ENCODE measurements at regions not wholly inside any gene's neighbourhood (a gene's known extent, or its start where the extent isn't known, plus 50 kb on each side); places are given as distances from the start of the nearest gene placed in this dataset.

DNA sequence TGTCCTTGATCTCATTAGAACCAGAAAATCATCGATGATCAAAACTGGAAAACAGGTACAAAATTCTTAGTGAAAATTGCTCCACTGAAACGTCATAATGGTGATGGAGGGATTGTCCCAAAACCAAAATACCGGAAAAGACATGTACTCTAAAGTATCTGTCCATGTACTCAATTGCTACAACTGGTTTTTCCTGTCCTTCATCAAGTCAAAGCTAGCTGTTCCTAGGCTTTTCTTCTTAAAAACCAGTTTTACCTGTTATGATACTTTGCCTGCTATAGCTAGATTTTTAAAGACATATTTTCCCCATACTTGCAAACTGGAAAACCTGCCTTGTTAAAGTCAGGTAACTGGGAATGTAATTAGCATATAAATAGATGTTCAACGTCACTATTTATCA lies 50.5 kb upstream of the LRRC1 start:
- H3K27ac ChIP-seq (ENCODE audit: low read depth in 2 of 2, low read length in 1 of 2): peak overlapping the region in 1 of 2 donors; percentile 68
- H3K9me3 ChIP-seq (ENCODE audit: control insufficient read depth in 2 of 2, insufficient read depth in 1 of 2, low read depth in 1 of 2, low read length in 1 of 2): no peaks in the 10 kb centered on the region
- no peaks in the 10 kb centered on the region for H3K36me3 ChIP-seq (ENCODE audit: control insufficient read depth in 2 of 2, insufficient read depth in 2 of 2, low read length in 1 of 2)
- H3K4me3 ChIP-seq (ENCODE audit: low read depth in 1 of 2, low read length in 2 of 2): no peak overlapping the region
- H3K27me3 ChIP-seq (ENCODE audit: control insufficient read depth in 1 of 2, insufficient read depth in 2 of 2, low read length in 2 of 2): no peaks in the 10 kb centered on the region
- no peaks in the 10 kb centered on the region for H3K4me1 ChIP-seq (ENCODE audit: control insufficient read depth in 2 of 2, insufficient read depth in 2 of 2, low read length in 1 of 2)
- 54 to 65% methylated on average over 4 of the region's 4 CpGs for WGBS, 2 donors

GRCh38 chr6:53741034-53741823 lies 53.6 kb upstream of the LRRC1 start:
- Histone ChIP-seq H3K9me3 (ENCODE audit: control insufficient read depth in 2 of 2, insufficient read depth in 1 of 2, low read depth in 1 of 2, low read length in 1 of 2) (no peaks in the 10 kb centered on the region), H3K27me3 (ENCODE audit: control insufficient read depth in 1 of 2, insufficient read depth in 2 of 2, low read length in 2 of 2) (no peaks in the 10 kb centered on the region), H3K4me1 (ENCODE audit: control insufficient read depth in 2 of 2, insufficient read depth in 2 of 2, low read length in 1 of 2) (no peaks in the 10 kb centered on the region), H3K27ac (ENCODE audit: low read depth in 2 of 2, low read length in 1 of 2) (no peak overlapping the region), H3K36me3 (ENCODE audit: control insufficient read depth in 2 of 2, insufficient read depth in 2 of 2, low read length in 1 of 2) (no peaks in the 10 kb centered on the region), H3K4me3 (ENCODE audit: low read depth in 1 of 2, low read length in 2 of 2) (no peak overlapping the region)
- WGBS, 2 donors: 73 to 74% methylated on average over 10 of the region's 10 CpGs

GRCh38 chr6:53737746-53738145 lies 57.1 kb upstream of the LRRC1 start:
- Histone ChIP-seq H3K36me3 (ENCODE audit: control insufficient read depth in 2 of 2, insufficient read depth in 2 of 2, low read length in 1 of 2) (no peaks in the 10 kb centered on the region), H3K4me3 (ENCODE audit: low read depth in 1 of 2, low read length in 2 of 2) (no peak overlapping the region), H3K9me3 (ENCODE audit: control insufficient read depth in 2 of 2, insufficient read depth in 1 of 2, low read depth in 1 of 2, low read length in 1 of 2) (no peaks in the 10 kb centered on the region), H3K27me3 (ENCODE audit: control insufficient read depth in 1 of 2, insufficient read depth in 2 of 2, low read length in 2 of 2) (no peaks in the 10 kb centered on the region), H3K27ac (ENCODE audit: low read depth in 2 of 2, low read length in 1 of 2) (no peak overlapping the region), H3K4me1 (ENCODE audit: control insufficient read depth in 2 of 2, insufficient read depth in 2 of 2, low read length in 1 of 2) (peaks cover 0 to 2% of the 10 kb centered on the region in 2 donors)
- WGBS, 2 donors: 72 to 82% methylated on average over 3 of the region's 3 CpGs

GRCh38 chr6:53735896-53736295 lies 58.9 kb upstream of the LRRC1 start:
- H3K9me3 ChIP-seq (ENCODE audit: control insufficient read depth in 2 of 2, insufficient read depth in 1 of 2, low read depth in 1 of 2, low read length in 1 of 2): no peaks in the 10 kb centered on the region
- H3K4me1 ChIP-seq (ENCODE audit: control insufficient read depth in 2 of 2, insufficient read depth in 2 of 2, low read length in 1 of 2): peaks cover 0 to 2% of the 10 kb centered on the region in 2 donors
- H3K4me3 ChIP-seq (ENCODE audit: low read depth in 1 of 2, low read length in 2 of 2): no peak overlapping the region
- no peak overlapping the region for H3K27ac ChIP-seq (ENCODE audit: low read depth in 2 of 2, low read length in 1 of 2)
- no peaks in the 10 kb centered on the region for H3K36me3 ChIP-seq (ENCODE audit: control insufficient read depth in 2 of 2, insufficient read depth in 2 of 2, low read length in 1 of 2)
- 72 to 92% methylated on average over 3 to 4 of the region's 4 CpGs for WGBS, 2 donors
- H3K27me3 ChIP-seq (ENCODE audit: control insufficient read depth in 1 of 2, insufficient read depth in 2 of 2, low read length in 2 of 2): no peaks in the 10 kb centered on the region

DNA sequence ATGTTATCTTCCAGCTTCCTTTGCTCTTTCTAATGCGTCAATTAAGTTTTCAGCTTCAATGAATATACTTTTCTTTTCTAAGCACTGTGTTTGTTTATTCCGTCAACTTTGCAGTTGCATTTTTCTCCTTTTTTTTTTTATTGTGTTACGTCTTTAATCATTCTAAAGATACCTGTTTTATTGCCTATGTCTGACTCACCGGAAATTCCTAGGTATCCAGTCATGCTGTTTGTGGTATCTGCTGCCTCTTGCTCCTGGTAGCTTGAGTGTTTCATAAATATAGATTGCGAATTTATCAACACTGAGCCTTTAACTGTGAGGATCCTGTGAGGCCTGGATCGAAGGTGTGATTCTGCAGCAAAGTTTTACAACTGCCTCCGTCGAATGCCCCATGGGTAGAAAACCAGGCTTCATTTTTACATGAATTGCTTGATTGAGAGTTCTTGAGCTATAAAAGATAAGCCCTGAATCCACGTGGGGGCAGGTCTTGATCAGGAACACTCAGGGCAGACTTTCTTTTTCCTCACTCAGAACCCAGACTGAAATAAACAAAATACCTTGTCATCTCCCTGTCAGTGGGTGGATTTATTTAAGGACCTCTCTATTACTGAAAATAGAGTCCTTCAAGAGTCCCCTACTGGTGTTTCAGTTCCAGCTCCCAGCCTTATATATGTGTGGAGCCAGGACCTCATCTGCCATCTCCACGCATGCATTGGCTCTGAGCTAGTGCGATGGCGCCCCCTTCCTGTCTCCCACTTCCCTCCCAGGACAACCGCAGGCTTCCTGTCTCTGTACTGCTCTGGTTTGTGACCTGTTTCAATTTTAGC lies 60.1 kb upstream of the LRRC1 start:
- H3K27me3 ChIP-seq (ENCODE audit: control insufficient read depth in 1 of 2, insufficient read depth in 2 of 2, low read length in 2 of 2): no peaks in the 10 kb centered on the region
- no peaks in the 10 kb centered on the region for H3K9me3 ChIP-seq (ENCODE audit: control insufficient read depth in 2 of 2, insufficient read depth in 1 of 2, low read depth in 1 of 2, low read length in 1 of 2)
- H3K36me3 ChIP-seq (ENCODE audit: control insufficient read depth in 2 of 2, insufficient read depth in 2 of 2, low read length in 1 of 2): no peaks in the 10 kb centered on the region
- H3K27ac ChIP-seq (ENCODE audit: low read depth in 2 of 2, low read length in 1 of 2): peak overlapping the region; percentile 66 to 76
- no peak overlapping the region for H3K4me3 ChIP-seq (ENCODE audit: low read depth in 1 of 2, low read length in 2 of 2)
- 48 to 52% methylated on average over 13 of the region's 13 CpGs for WGBS, 2 donors
- peaks cover 0 to 2% of the 10 kb centered on the region in 2 donors for H3K4me1 ChIP-seq (ENCODE audit: control insufficient read depth in 2 of 2, insufficient read depth in 2 of 2, low read length in 1 of 2)

DNA sequence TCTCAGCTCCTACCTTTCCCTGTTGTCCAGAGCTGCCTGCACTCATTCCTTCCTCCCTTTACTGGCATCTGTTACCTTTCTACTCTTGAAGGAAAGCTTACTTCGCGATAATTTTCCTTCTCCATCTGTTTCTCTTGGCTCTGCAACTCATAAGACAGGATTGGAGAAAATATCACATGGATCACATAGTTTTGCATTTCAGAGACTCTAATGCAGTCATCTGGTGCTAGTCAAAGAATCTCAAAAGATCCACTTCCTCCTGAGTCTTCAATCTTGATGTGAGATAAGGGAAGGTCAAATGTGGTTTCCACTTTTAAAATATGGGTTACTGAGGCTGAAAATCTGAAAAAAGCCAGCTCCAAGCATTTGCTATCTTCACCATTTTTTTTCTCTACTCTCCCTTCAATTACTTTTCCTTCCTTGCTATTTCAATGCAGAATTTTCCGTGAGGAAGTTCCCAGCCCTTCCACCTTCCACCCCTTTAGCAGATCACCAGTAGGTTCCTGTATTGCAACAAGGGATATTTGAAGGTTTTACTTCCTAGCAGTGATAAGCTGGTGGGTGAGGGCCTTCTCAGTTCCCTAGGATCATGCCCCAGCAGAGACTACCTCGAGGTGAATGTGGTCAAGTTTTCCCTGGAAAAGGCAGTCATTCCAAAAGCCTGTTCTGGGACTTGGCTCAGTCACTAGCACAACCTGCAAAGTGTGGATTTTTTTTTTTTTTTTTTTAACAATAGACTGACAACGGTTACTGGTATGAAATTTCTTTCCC lies 62.8 kb upstream of the LRRC1 start:
- H3K9me3 ChIP-seq (ENCODE audit: control insufficient read depth in 2 of 2, insufficient read depth in 1 of 2, low read depth in 1 of 2, low read length in 1 of 2): no peaks in the 10 kb centered on the region
- whole genome bisulfite sequencing, 2 donors: 66 to 68% methylated on average over 5 of the region's 5 CpGs
- no peaks in the 10 kb centered on the region for H3K27me3 ChIP-seq (ENCODE audit: control insufficient read depth in 1 of 2, insufficient read depth in 2 of 2, low read length in 2 of 2)
- H3K4me1 ChIP-seq (ENCODE audit: control insufficient read depth in 2 of 2, insufficient read depth in 2 of 2, low read length in 1 of 2): peaks cover 0 to 2% of the 10 kb centered on the region in 2 donors
- no peak overlapping the region for H3K4me3 ChIP-seq (ENCODE audit: low read depth in 1 of 2, low read length in 2 of 2)
- no peaks in the 10 kb centered on the region for H3K36me3 ChIP-seq (ENCODE audit: control insufficient read depth in 2 of 2, insufficient read depth in 2 of 2, low read length in 1 of 2)
- H3K27ac ChIP-seq (ENCODE audit: low read depth in 2 of 2, low read length in 1 of 2): no peak overlapping the region

- H3K36me3 ChIP-seq (ENCODE audit: control insufficient read depth in 2 of 2, insufficient read depth in 2 of 2, low read length in 1 of 2): no peaks in the 10 kb centered on the region
- no peak overlapping the region for H3K27ac ChIP-seq (ENCODE audit: low read depth in 2 of 2, low read length in 1 of 2)
- H3K4me3 ChIP-seq (ENCODE audit: low read depth in 1 of 2, low read length in 2 of 2): no peak overlapping the region
- H3K4me1 ChIP-seq (ENCODE audit: control insufficient read depth in 2 of 2, insufficient read depth in 2 of 2, low read length in 1 of 2): peaks cover 0 to 2% of the 10 kb centered on the region in 2 donors
- no peaks in the 10 kb centered on the region for H3K9me3 ChIP-seq (ENCODE audit: control insufficient read depth in 2 of 2, insufficient read depth in 1 of 2, low read depth in 1 of 2, low read length in 1 of 2)
- no peaks in the 10 kb centered on the region for H3K27me3 ChIP-seq (ENCODE audit: control insufficient read depth in 1 of 2, insufficient read depth in 2 of 2, low read length in 2 of 2)
Observed at GRCh38 chr6:53730767-53731166, 64.0 kb upstream of the LRRC1 start.

- WGBS, 2 donors: 30 to 32% methylated on average over 9 of the region's 9 CpGs
- no peaks in the 10 kb centered on the region for H3K9me3 ChIP-seq (ENCODE audit: control insufficient read depth in 2 of 2, insufficient read depth in 1 of 2, low read depth in 1 of 2, low read length in 1 of 2)
Observed at GRCh38 chr6:53728570-53729194, 63.1 kb upstream of the KLHL31 start.

GRCh38 chr6:53727748-53728147 lies 62.2 kb upstream of the KLHL31 start:
- Histone ChIP-seq H3K27me3 (ENCODE audit: control insufficient read depth in 1 of 2, insufficient read depth in 2 of 2, low read length in 2 of 2) (no peaks in the 10 kb centered on the region), H3K4me1 (ENCODE audit: control insufficient read depth in 2 of 2, insufficient read depth in 2 of 2, low read length in 1 of 2) (no peaks in the 10 kb centered on the region), H3K4me3 (ENCODE audit: low read depth in 1 of 2, low read length in 2 of 2) (no peak overlapping the region), H3K36me3 (ENCODE audit: control insufficient read depth in 2 of 2, insufficient read depth in 2 of 2, low read length in 1 of 2) (no peaks in the 10 kb centered on the region), H3K27ac (ENCODE audit: low read depth in 2 of 2, low read length in 1 of 2) (no peak overlapping the region), H3K9me3 (ENCODE audit: control insufficient read depth in 2 of 2, insufficient read depth in 1 of 2, low read depth in 1 of 2, low read length in 1 of 2) (no peaks in the 10 kb centered on the region)
- 81 to 87% methylated on average over 5 of the region's 5 CpGs for WGBS, 2 donors

More at GRCh38 chr6:53728570-53729194, 63.1 kb upstream of the KLHL31 start:
- H3K4me3 ChIP-seq (ENCODE audit: low read depth in 1 of 2, low read length in 2 of 2): no peak overlapping the region
- no peaks in the 10 kb centered on the region for H3K4me1 ChIP-seq (ENCODE audit: control insufficient read depth in 2 of 2, insufficient read depth in 2 of 2, low read length in 1 of 2)
- H3K36me3 ChIP-seq (ENCODE audit: control insufficient read depth in 2 of 2, insufficient read depth in 2 of 2, low read length in 1 of 2): no peaks in the 10 kb centered on the region
- H3K27me3 ChIP-seq (ENCODE audit: control insufficient read depth in 1 of 2, insufficient read depth in 2 of 2, low read length in 2 of 2): no peaks in the 10 kb centered on the region
- no peak overlapping the region for H3K27ac ChIP-seq (ENCODE audit: low read depth in 2 of 2, low read length in 1 of 2)

All from esophagus (tissue), 2 donors.